ENCODE measurements at regions not wholly inside any gene's neighbourhood (a gene's known extent, or its start where the extent isn't known, plus 50 kb on each side); places are given as distances from the start of the nearest gene placed in this dataset.

GRCh38 chr14:38799671-38800070 lies 303.4 kb downstream of the SEC23A start:
- DNase-seq (ENCODE audit: low spot score in 2 of 2) (no peak), ATAC-seq (ENCODE audit: low read depth) (no peak)
- Mint-ChIP-seq H3K36me3 (no peaks in the 10 kb centered on the region), H3K4me1 (no peaks in the 10 kb centered on the region), H3K27ac (no peak overlapping the region), H3K9me3 (peaks cover 14% of the 10 kb centered on the region), H3K4me3 (no peak overlapping the region), H3K27me3 (peaks cover 1% of the 10 kb centered on the region)

DNA sequence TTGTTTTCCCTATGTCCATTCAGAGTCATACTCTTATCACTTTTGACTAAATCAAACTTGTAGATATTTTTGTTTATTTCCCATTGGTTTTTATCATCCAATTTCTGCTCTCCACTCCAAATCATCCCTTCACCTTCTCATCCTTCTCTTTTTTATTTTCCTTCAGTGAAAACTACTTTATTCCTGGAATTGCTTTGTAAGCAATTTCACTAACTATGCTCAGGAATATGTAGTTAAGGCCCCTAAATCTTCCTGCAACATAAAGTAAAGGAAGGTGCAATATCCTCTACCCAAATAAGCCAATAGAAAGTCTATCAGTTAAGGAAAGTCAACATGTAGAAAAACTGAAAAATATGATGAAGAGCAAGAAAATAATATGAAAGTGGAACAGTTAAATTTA lies 308.4 kb downstream of the SEC23A start:
- Mint-ChIP-seq H3K9me3 (peaks cover 3% of the 10 kb centered on the region), H3K4me1 (no peaks in the 10 kb centered on the region), H3K4me3 (no peak overlapping the region), H3K36me3 (no peaks in the 10 kb centered on the region), H3K27ac (no peak overlapping the region), H3K27me3 (peaks cover 1% of the 10 kb centered on the region)
- ATAC-seq (ENCODE audit: low read depth) (no peak), DNase-seq (ENCODE audit: low spot score in 2 of 2) (no peak)

- H3K9me3 Mint-ChIP-seq, result peaks cover 3% of the 10 kb centered on the region
- ATAC-seq (ENCODE audit: low read depth) (no peak), DNase-seq (ENCODE audit: low spot score in 2 of 2) (no peak)
- H3K27ac Mint-ChIP-seq, result no peak overlapping the region
- peaks cover 1% of the 10 kb centered on the region for H3K27me3 Mint-ChIP-seq
- H3K36me3 Mint-ChIP-seq, result no peaks in the 10 kb centered on the region
- no peak overlapping the region for H3K4me3 Mint-ChIP-seq
- no peaks in the 10 kb centered on the region for H3K4me1 Mint-ChIP-seq
These were observed 311.2 kb downstream of the SEC23A start for GRCh38 chr14:38791862-38792261.

GRCh38 chr14:38790916-38791315 lies 312.1 kb downstream of the SEC23A start:
- no peak overlapping the region for H3K4me3 Mint-ChIP-seq

GRCh38 chr14:38789805-38790204 lies 313.2 kb downstream of the SEC23A start:
- no peak overlapping the region for H3K4me3 Mint-ChIP-seq
- H3K9me3 Mint-ChIP-seq, result peaks cover 3% of the 10 kb centered on the region
- no peak overlapping the region for H3K27ac Mint-ChIP-seq
- DNase-seq (ENCODE audit: low spot score in 2 of 2) (no peak), ATAC-seq (ENCODE audit: low read depth) (no peak)
- H3K27me3 Mint-ChIP-seq, result peaks cover 1% of the 10 kb centered on the region
- H3K36me3 Mint-ChIP-seq, result no peaks in the 10 kb centered on the region
- H3K4me1 Mint-ChIP-seq, result no peaks in the 10 kb centered on the region

More at GRCh38 chr14:38790916-38791315, 312.1 kb downstream of the SEC23A start:
- ATAC-seq (ENCODE audit: low read depth), result no peak
- Mint-ChIP-seq H3K27me3 (peaks cover 1% of the 10 kb centered on the region), H3K9me3 (peaks cover 3% of the 10 kb centered on the region), H3K27ac (no peak overlapping the region), H3K36me3 (no peaks in the 10 kb centered on the region), H3K4me1 (no peaks in the 10 kb centered on the region)
- no peak for DNase-seq (ENCODE audit: low spot score in 2 of 2)

DNA sequence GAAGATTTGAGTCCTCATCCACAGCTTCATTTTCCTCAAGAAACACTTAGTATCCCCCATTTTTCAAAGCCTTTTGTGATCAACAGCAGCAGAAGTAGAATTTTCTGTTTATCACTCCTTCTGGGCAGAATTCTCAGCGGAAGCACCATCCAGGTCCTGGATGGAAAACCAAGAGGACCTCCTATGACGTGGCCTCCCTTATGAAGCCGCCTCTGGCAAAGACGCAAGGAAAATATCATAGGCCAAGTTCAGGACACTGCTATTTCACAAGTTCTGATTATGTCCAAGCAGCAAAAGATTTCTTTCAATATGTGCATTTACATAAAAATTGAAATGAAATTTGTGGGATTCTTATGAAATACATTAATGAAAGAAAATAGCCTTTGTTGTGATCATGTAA lies 315.0 kb downstream of the SEC23A start:
- H3K4me1 Mint-ChIP-seq, result no peaks in the 10 kb centered on the region
- H3K27ac Mint-ChIP-seq, result no peak overlapping the region
- ATAC-seq (ENCODE audit: low read depth), result no peak
- no peaks in the 10 kb centered on the region for H3K36me3 Mint-ChIP-seq
- no peak overlapping the region for H3K4me3 Mint-ChIP-seq
- DNase-seq (ENCODE audit: low spot score in 2 of 2), result no peak
- H3K27me3 Mint-ChIP-seq, result no peaks in the 10 kb centered on the region
- H3K9me3 Mint-ChIP-seq, result no peaks in the 10 kb centered on the region

DNA sequence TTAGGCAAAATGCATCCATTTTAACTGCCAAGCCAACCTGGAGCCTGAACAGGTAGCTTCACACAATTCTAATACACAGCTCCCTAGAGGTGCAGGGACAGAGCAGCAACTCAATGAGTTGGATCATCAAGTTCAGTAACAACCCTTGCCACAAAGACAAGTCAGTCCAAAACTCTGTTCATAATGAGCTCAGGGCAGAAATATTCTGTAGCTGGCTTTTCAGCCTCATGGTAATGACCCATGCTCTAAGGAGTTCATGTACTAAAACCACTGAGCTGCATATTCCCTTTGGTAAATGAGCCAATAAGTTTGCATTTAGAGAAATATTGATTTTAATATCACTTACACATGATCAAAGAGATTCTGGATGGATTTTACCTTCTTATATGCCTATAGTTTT lies 316.1 kb downstream of the SEC23A start:
- no peak for ATAC-seq (ENCODE audit: low read depth)
- no peaks in the 10 kb centered on the region for H3K27me3 Mint-ChIP-seq
- H3K36me3 Mint-ChIP-seq, result no peaks in the 10 kb centered on the region
- H3K9me3 Mint-ChIP-seq, result no peaks in the 10 kb centered on the region
- no peak overlapping the region for H3K4me3 Mint-ChIP-seq
- no peak overlapping the region for H3K27ac Mint-ChIP-seq
- DNase-seq (ENCODE audit: low spot score in 2 of 2), result no peak
- no peaks in the 10 kb centered on the region for H3K4me1 Mint-ChIP-seq

GRCh38 chr14:38777401-38777800 lies 325.6 kb downstream of the SEC23A start:
- no peaks in the 10 kb centered on the region for H3K9me3 Mint-ChIP-seq
- no peaks in the 10 kb centered on the region for H3K27me3 Mint-ChIP-seq
- H3K27ac Mint-ChIP-seq, result no peak overlapping the region
- H3K4me1 Mint-ChIP-seq, result no peaks in the 10 kb centered on the region
- H3K4me3 Mint-ChIP-seq, result no peak overlapping the region
- H3K36me3 Mint-ChIP-seq, result no peaks in the 10 kb centered on the region
- ATAC-seq (ENCODE audit: low read depth), result no peak
- no peak for DNase-seq (ENCODE audit: low spot score in 2 of 2)

DNA sequence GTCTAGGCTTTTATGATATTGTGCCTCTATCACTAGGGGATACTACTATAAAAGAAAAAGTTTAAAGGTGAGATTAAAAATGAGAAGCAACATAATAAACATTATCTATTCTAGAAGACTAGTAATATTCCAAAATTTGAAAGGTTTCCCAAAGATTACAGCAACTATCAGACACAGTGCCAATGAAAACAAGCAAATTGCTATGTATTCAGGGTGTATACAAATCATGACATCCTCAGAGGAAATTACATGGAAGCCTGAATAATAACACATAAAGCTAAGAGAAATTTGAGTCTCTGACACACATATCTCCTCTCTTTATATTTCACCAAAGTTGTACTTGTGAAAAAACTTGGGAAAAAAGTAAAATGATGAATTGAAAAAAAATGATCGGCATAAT lies 327.0 kb downstream of the SEC23A start:
- ATAC-seq (ENCODE audit: low read depth), result no peak
- no peak overlapping the region for H3K4me3 Mint-ChIP-seq
- H3K27me3 Mint-ChIP-seq, result no peaks in the 10 kb centered on the region
- H3K4me1 Mint-ChIP-seq, result no peaks in the 10 kb centered on the region
- DNase-seq (ENCODE audit: low spot score in 2 of 2), result no peak
- H3K9me3 Mint-ChIP-seq, result no peaks in the 10 kb centered on the region
- no peaks in the 10 kb centered on the region for H3K36me3 Mint-ChIP-seq
- H3K27ac Mint-ChIP-seq, result no peak overlapping the region

DNA sequence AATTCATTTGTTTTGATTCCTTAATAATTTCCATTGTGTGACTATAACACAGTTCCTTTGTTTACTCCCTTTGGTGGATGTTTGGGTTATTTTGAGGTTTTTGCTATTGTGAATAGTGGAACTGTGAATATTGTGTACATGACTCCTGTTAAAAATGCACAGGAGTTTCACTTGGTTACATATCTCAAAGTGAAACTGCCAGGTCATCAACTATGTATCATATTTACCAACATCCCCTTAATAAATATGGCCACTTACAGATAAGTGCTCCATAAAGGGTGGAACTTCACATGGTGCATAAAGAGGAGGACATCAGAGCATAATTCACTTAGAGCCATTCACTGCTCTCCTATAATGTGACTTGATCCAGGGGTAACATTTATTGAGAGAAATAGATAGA lies 328.9 kb downstream of the SEC23A start:
- Mint-ChIP-seq H3K27me3 (no peaks in the 10 kb centered on the region), H3K36me3 (no peaks in the 10 kb centered on the region), H3K4me3 (no peak overlapping the region), H3K27ac (no peak overlapping the region), H3K9me3 (no peaks in the 10 kb centered on the region), H3K4me1 (no peaks in the 10 kb centered on the region)
- ATAC-seq (ENCODE audit: low read depth) (no peak), DNase-seq (ENCODE audit: low spot score in 2 of 2) (no peak)

DNA sequence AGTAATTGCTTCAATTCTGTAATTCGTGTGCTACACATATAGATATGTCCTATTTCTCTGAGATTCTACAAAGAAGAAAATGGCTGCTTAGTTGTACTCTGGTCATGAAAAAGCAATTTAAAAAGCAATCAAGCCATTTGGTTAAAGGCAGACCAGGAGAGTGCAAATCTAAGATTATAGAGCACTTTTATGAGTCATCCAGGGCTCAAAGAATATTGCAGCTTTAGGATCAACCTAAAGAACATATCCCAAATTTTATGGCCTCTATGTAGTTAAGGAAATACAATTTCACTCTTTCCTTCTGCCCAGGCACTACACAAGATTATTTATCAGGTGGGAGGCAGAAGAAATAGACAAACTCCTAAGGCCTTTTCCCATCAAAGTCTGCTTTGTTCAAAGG lies 332.8 kb downstream of the SEC23A start:
- ATAC-seq (ENCODE audit: low read depth) (no peak), DNase-seq (ENCODE audit: low spot score in 2 of 2) (no peak)
- Mint-ChIP-seq H3K27ac (no peak overlapping the region), H3K4me3 (no peak overlapping the region), H3K27me3 (no peaks in the 10 kb centered on the region), H3K9me3 (peaks cover under 1% of the 10 kb centered on the region), H3K36me3 (no peaks in the 10 kb centered on the region), H3K4me1 (no peaks in the 10 kb centered on the region)

GRCh38 chr14:38762845-38763244 lies 340.2 kb downstream of the SEC23A start:
- Mint-ChIP-seq H3K4me1 (no peaks in the 10 kb centered on the region), H3K36me3 (no peaks in the 10 kb centered on the region), H3K9me3 (peaks cover 1% of the 10 kb centered on the region), H3K27me3 (no peaks in the 10 kb centered on the region), H3K27ac (no peak overlapping the region), H3K4me3 (no peak overlapping the region)
- no peak for ATAC-seq (ENCODE audit: low read depth)
- no peak for DNase-seq (ENCODE audit: low spot score in 2 of 2)

DNA sequence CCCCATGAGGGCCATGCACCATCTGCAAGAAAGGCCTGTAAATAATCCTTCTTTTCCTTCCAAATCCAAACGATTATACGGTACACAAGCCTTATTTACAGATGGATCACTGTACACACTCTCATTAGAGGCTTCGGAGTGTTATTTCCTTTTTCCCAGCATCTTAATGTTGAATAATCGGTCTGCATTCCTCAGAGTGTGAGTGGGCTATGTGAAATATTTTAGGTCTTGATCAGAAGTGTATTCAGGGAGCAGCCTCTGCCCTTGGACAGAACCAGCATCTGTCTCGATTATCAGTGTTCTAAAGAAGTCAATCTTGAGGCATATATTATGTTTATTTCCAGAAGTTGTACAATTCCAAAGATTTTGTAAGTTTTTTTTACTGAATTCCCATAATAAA lies 340.6 kb downstream of the SEC23A start:
- no peaks in the 10 kb centered on the region for H3K4me1 Mint-ChIP-seq

GRCh38 chr14:38761033-38761432 lies 342.0 kb downstream of the SEC23A start:
- no peak overlapping the region for H3K4me3 Mint-ChIP-seq
- no peaks in the 10 kb centered on the region for H3K36me3 Mint-ChIP-seq
- no peaks in the 10 kb centered on the region for H3K27me3 Mint-ChIP-seq
- H3K4me1 Mint-ChIP-seq, result no peaks in the 10 kb centered on the region
- no peak for ATAC-seq (ENCODE audit: low read depth)
- DNase-seq (ENCODE audit: low spot score in 2 of 2), result no peak
- H3K27ac Mint-ChIP-seq, result no peak overlapping the region
- peaks cover 1% of the 10 kb centered on the region for H3K9me3 Mint-ChIP-seq

More for the DNA sequence above, 340.6 kb downstream of the SEC23A start:
- no peak for DNase-seq (ENCODE audit: low spot score in 2 of 2)
- Mint-ChIP-seq H3K9me3 (peaks cover 1% of the 10 kb centered on the region), H3K27ac (no peak overlapping the region), H3K27me3 (no peaks in the 10 kb centered on the region), H3K4me3 (no peak overlapping the region), H3K36me3 (no peaks in the 10 kb centered on the region)
- no peak for ATAC-seq (ENCODE audit: low read depth)

- Mint-ChIP-seq H3K36me3 (no peaks in the 10 kb centered on the region), H3K27me3 (no peaks in the 10 kb centered on the region), H3K9me3 (peaks cover 1% of the 10 kb centered on the region), H3K27ac (no peak overlapping the region), H3K4me3 (no peak overlapping the region), H3K4me1 (no peaks in the 10 kb centered on the region)
- ATAC-seq (ENCODE audit: low read depth) (no peak), DNase-seq (ENCODE audit: low spot score in 2 of 2) (no peak)
These were observed 344.4 kb downstream of the SEC23A start for GRCh38 chr14:38758661-38759060.

- no peak overlapping the region for H3K4me3 Mint-ChIP-seq
- H3K27ac Mint-ChIP-seq, result no peak overlapping the region
- H3K9me3 Mint-ChIP-seq, result peaks cover 1% of the 10 kb centered on the region
- H3K4me1 Mint-ChIP-seq, result no peaks in the 10 kb centered on the region
- no peaks in the 10 kb centered on the region for H3K36me3 Mint-ChIP-seq
- ATAC-seq (ENCODE audit: low read depth) (no peak), DNase-seq (ENCODE audit: low spot score in 2 of 2) (no peak)
- no peaks in the 10 kb centered on the region for H3K27me3 Mint-ChIP-seq
These were observed 348.0 kb downstream of the SEC23A start for GRCh38 chr14:38755036-38755435.
